WTC11 (cell line): ENCODE measurements at regions not wholly inside any gene's neighbourhood (a gene's known extent, or its start where the extent isn't known, plus 50 kb on each side); places are given as distances from the start of the nearest gene placed in this dataset.

Experiments used
- ATAC-seq: fragments of 200-7000 bp; cut with Tn5 transposase; 2 replicates; pipeline ENCODE4 v1.10.0; 2021; ENCODE audit warnings: mild to moderate bottlenecking, moderate library complexity
- CTCF ChIA-PET: fragments of 300-600 bp; sonication (Branson Sonifier 250); formaldehyde crosslinking; loops from one replicate; lab custom pipeline; 2021; ENCODE audit warnings: antibody characterized with exemption; lab: Charles Lee
- POLR2A ChIA-PET: fragments of 350-600 bp; sonication (Branson Sonifier 250); formaldehyde crosslinking; loops from one replicate; lab custom pipeline; 2021; ENCODE audit warnings: antibody characterized with exemption; lab: Charles Lee
- DNase-seq: peaks from one replicate; pipeline ENCODE4 v3.0.0; 2021; ENCODE audit warnings: low spot score
- H3K27ac Mint-ChIP-seq: 2 replicates; pipeline ENCODE4 v1.8.0; 2021; ENCODE audit warnings: mixed read lengths
- H3K27me3 Mint-ChIP-seq: 2 replicates; pipeline ENCODE4 v1.8.0; 2021; ENCODE audit warnings: low read depth, mild to moderate bottlenecking, moderate library complexity, mixed read lengths
- H3K36me3 Mint-ChIP-seq: 2 replicates; pipeline ENCODE4 v1.8.0; 2021; ENCODE audit warnings: mixed read lengths
- H3K4me1 Mint-ChIP-seq: 2 replicates; pipeline ENCODE4 v1.8.0; 2022; ENCODE audit warnings: mixed read lengths
- H3K4me3 Mint-ChIP-seq: 2 replicates; pipeline ENCODE4 v1.8.0; 2021; ENCODE audit warnings: mild to moderate bottlenecking, moderate library complexity, mixed read lengths
- H3K9me3 Mint-ChIP-seq: 2 replicates; pipeline ENCODE4 v1.8.0; 2021; ENCODE audit warnings: mixed read lengths
- ELF4 ChIP-seq: sonication (generic); formaldehyde crosslinking; IDR thresholded peaks from 2 replicates; pipeline ENCODE4 v1.8.1; 2022; ENCODE audit warnings: low read depth, mild to moderate bottlenecking, moderate library complexity, missing genetic modification reagents
- ESRRA ChIP-seq: sonication (generic); formaldehyde crosslinking; IDR thresholded peaks from 2 replicates; pipeline ENCODE4 v1.8.1; 2022; ENCODE audit warnings: mild to moderate bottlenecking, missing genetic modification reagents, borderline replicate concordance
- ETV6 ChIP-seq: sonication (generic); formaldehyde crosslinking; IDR thresholded peaks from 2 replicates; pipeline ENCODE4 v1.8.1; 2022; ENCODE audit warnings: mild to moderate bottlenecking, missing genetic modification reagents
- MXD4 ChIP-seq: fragments of 250-450 bp; sonication (Bioruptor Pico); IDR thresholded peaks from 2 replicates; pipeline ENCODE4 v1.8.0; 2021; ENCODE audit warnings: mild to moderate bottlenecking, moderate library complexity, borderline replicate concordance
- MYBL2 ChIP-seq: sonication (generic); formaldehyde crosslinking; IDR thresholded peaks from 2 replicates; pipeline ENCODE4 v1.8.1; 2023; ENCODE audit warnings: mild to moderate bottlenecking, moderate library complexity, missing genetic modification reagents
- NR1H2 ChIP-seq: sonication (generic); formaldehyde crosslinking; IDR thresholded peaks from 2 replicates; pipeline ENCODE4 v1.9.0; 2021; ENCODE audit warnings: mild to moderate bottlenecking, moderate library complexity, missing genetic modification reagents
- RORB ChIP-seq: fragments of 250-450 bp; sonication (Bioruptor Pico); IDR thresholded peaks from 2 replicates; pipeline ENCODE4 v1.9.0; 2021; ENCODE audit warnings: mild to moderate bottlenecking
- SMAD4 ChIP-seq: sonication (generic); formaldehyde crosslinking; IDR thresholded peaks from 2 replicates; pipeline ENCODE4 v1.8.0; 2022; ENCODE audit warnings: mild to moderate bottlenecking, missing genetic modification reagents
- SOX15 ChIP-seq: fragments of 250-450 bp; sonication (Bioruptor Pico); IDR thresholded peaks from 2 replicates; pipeline ENCODE4 v1.9.0; 2021; ENCODE audit warnings: mild to moderate bottlenecking
- TEAD4 ChIP-seq: sonication (generic); formaldehyde crosslinking; IDR thresholded peaks from 2 replicates; pipeline ENCODE4 v1.8.0; 2022; ENCODE audit warnings: mild to moderate bottlenecking, missing genetic modification reagents
- TP53 ChIP-seq: sonication (generic); formaldehyde crosslinking; IDR thresholded peaks from 2 replicates; pipeline ENCODE4 v1.8.1; 2023; ENCODE audit warnings: mild to moderate bottlenecking, missing genetic modification reagents
- ZBTB21 ChIP-seq: sonication (generic); formaldehyde crosslinking; IDR thresholded peaks from 2 replicates; pipeline ENCODE4 v1.8.1; 2023; ENCODE audit warnings: mild to moderate bottlenecking, missing genetic modification reagents, borderline replicate concordance
- ZNF121 ChIP-seq: sonication (generic); formaldehyde crosslinking; IDR thresholded peaks from 2 replicates; pipeline ENCODE4 v1.8.0; 2023; ENCODE audit warnings: missing genetic modification reagents
- ZNF263 ChIP-seq: sonication (generic); formaldehyde crosslinking; IDR thresholded peaks from 2 replicates; pipeline ENCODE4 v1.8.1; 2022; ENCODE audit warnings: low read depth, mild to moderate bottlenecking, moderate library complexity, missing genetic modification reagents
- ZNF396 ChIP-seq: fragments of 250-450 bp; sonication (Bioruptor Pico); IDR thresholded peaks from 2 replicates; pipeline ENCODE4 v1.8.0; 2021; ENCODE audit warnings: mild to moderate bottlenecking, moderate library complexity, borderline replicate concordance
- TF ChIP-seq, protein P1 (sequence below): sonication (generic); formaldehyde crosslinking; IDR thresholded peaks from 2 replicates; pipeline ENCODE4 v1.8.1; 2023; ENCODE audit warnings: mild to moderate bottlenecking, missing genetic modification reagents, moderate library complexity
- TF ChIP-seq, protein P2 (sequence below): fragments of 250-450 bp; sonication (Bioruptor Pico); IDR thresholded peaks from 2 replicates; pipeline ENCODE4 v1.8.0; 2021; ENCODE audit warnings: mild to moderate bottlenecking
- TF ChIP-seq, protein P3 (sequence below): sonication (generic); formaldehyde crosslinking; IDR thresholded peaks from 2 replicates; pipeline ENCODE4 v1.8.0; 2022; ENCODE audit warnings: mild to moderate bottlenecking, missing genetic modification reagents
- TF ChIP-seq, protein P4 (sequence below): sonication (generic); formaldehyde crosslinking; IDR thresholded peaks from 2 replicates; pipeline ENCODE4 v1.8.0; 2023; ENCODE audit warnings: mild to moderate bottlenecking, missing genetic modification reagents
- TF ChIP-seq, protein P5 (sequence below): sonication (generic); formaldehyde crosslinking; IDR thresholded peaks from 2 replicates; pipeline ENCODE4 v1.8.0; 2022; ENCODE audit warnings: missing genetic modification reagents
- TF ChIP-seq, protein P6 (sequence below): sonication (generic); formaldehyde crosslinking; IDR thresholded peaks from 2 replicates; pipeline ENCODE4 v1.8.1; 2023; ENCODE audit warnings: mild to moderate bottlenecking, missing genetic modification reagents, moderate library complexity

DNA sequence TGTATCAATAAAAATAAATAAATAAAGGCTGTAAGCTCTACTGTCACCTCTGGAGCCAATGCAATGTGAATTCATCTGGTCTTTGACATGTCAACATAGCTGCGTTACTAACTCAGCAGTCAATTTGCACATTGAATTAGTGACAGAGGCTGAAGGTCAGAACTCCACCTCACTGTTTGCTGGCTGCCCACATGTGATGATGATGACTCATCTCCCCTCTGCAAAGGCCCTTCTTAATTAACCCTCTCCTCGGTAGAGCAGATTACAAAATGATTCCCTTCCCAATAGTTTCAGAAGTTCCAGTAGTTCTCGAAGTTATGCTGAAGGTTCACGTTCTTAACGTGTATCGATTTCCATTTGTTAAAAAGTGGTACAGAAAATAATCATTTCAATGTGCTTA, 1626.0 kb upstream of the TENM3 start:
- TF ChIP-seq, protein P1, sequence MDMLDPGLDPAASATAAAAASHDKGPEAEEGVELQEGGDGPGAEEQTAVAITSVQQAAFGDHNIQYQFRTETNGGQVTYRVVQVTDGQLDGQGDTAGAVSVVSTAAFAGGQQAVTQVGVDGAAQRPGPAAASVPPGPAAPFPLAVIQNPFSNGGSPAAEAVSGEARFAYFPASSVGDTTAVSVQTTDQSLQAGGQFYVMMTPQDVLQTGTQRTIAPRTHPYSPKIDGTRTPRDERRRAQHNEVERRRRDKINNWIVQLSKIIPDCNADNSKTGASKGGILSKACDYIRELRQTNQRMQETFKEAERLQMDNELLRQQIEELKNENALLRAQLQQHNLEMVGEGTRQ (CRISPR knock-in tag) = 0 out of 2 replicates have a peak, but pooled peaks have one; percentile 29
- TF ChIP-seq, protein P2, sequence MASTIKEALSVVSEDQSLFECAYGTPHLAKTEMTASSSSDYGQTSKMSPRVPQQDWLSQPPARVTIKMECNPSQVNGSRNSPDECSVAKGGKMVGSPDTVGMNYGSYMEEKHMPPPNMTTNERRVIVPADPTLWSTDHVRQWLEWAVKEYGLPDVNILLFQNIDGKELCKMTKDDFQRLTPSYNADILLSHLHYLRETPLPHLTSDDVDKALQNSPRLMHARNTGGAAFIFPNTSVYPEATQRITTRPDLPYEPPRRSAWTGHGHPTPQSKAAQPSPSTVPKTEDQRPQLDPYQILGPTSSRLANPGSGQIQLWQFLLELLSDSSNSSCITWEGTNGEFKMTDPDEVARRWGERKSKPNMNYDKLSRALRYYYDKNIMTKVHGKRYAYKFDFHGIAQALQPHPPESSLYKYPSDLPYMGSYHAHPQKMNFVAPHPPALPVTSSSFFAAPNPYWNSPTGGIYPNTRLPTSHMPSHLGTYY (CRISPR knock-in tag) = no peak
- TF ChIP-seq ESRRA (CRISPR knock-in tag) (no peak), NR1H2 (CRISPR knock-in tag) (no peak)

DNA sequence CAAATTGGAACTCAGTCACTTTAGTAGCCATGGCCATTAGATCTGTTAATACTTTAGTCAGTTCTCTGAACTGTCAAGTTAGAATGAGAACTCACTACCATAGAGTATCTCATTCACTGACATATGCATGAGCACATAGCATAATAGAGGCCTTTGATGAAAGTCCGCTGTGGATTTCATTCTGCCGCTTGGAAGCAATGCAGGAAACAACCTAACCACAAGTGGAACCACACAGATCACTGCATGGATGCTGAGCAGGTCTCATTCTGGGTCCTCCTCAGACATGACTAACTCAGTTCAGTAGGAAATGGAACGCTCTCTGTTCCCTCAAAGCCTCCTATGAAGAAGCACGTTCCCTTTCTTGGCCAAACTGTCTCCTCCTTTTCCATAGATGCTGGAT, 1624.8 kb upstream of the TENM3 start:
- DNase-seq (no peak), ATAC-seq (no peak)
- peaks cover 13% of the 10 kb centered on the region for H3K4me1 Mint-ChIP-seq
- H3K36me3 Mint-ChIP-seq = no peaks in the 10 kb centered on the region
- H3K27ac Mint-ChIP-seq = no peak overlapping the region
- peaks cover 3% of the 10 kb centered on the region; the same call in 1 of the 2 replicates for H3K9me3 Mint-ChIP-seq
- H3K27me3 Mint-ChIP-seq = no peaks in the 10 kb centered on the region
- POLR2A ChIA-PET = no interaction called here
- no peak for TF ChIP-seq ETV6 (CRISPR knock-in tag)
- no peak for TF ChIP-seq MXD4 (CRISPR knock-in tag)
- TF ChIP-seq ZBTB21 (CRISPR knock-in tag) = no peak
- no peak for TF ChIP-seq ZNF121 (CRISPR knock-in tag)
- TF ChIP-seq, protein P3, sequence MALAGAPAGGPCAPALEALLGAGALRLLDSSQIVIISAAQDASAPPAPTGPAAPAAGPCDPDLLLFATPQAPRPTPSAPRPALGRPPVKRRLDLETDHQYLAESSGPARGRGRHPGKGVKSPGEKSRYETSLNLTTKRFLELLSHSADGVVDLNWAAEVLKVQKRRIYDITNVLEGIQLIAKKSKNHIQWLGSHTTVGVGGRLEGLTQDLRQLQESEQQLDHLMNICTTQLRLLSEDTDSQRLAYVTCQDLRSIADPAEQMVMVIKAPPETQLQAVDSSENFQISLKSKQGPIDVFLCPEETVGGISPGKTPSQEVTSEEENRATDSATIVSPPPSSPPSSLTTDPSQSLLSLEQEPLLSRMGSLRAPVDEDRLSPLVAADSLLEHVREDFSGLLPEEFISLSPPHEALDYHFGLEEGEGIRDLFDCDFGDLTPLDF (CRISPR knock-in tag) = no peak
- no peak for TF ChIP-seq TP53 (CRISPR knock-in tag)
- TF ChIP-seq, protein P4, sequence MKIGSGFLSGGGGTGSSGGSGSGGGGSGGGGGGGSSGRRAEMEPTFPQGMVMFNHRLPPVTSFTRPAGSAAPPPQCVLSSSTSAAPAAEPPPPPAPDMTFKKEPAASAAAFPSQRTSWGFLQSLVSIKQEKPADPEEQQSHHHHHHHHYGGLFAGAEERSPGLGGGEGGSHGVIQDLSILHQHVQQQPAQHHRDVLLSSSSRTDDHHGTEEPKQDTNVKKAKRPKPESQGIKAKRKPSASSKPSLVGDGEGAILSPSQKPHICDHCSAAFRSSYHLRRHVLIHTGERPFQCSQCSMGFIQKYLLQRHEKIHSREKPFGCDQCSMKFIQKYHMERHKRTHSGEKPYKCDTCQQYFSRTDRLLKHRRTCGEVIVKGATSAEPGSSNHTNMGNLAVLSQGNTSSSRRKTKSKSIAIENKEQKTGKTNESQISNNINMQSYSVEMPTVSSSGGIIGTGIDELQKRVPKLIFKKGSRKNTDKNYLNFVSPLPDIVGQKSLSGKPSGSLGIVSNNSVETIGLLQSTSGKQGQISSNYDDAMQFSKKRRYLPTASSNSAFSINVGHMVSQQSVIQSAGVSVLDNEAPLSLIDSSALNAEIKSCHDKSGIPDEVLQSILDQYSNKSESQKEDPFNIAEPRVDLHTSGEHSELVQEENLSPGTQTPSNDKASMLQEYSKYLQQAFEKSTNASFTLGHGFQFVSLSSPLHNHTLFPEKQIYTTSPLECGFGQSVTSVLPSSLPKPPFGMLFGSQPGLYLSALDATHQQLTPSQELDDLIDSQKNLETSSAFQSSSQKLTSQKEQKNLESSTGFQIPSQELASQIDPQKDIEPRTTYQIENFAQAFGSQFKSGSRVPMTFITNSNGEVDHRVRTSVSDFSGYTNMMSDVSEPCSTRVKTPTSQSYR (CRISPR knock-in tag) = no peak
- TF ChIP-seq, protein P5, sequence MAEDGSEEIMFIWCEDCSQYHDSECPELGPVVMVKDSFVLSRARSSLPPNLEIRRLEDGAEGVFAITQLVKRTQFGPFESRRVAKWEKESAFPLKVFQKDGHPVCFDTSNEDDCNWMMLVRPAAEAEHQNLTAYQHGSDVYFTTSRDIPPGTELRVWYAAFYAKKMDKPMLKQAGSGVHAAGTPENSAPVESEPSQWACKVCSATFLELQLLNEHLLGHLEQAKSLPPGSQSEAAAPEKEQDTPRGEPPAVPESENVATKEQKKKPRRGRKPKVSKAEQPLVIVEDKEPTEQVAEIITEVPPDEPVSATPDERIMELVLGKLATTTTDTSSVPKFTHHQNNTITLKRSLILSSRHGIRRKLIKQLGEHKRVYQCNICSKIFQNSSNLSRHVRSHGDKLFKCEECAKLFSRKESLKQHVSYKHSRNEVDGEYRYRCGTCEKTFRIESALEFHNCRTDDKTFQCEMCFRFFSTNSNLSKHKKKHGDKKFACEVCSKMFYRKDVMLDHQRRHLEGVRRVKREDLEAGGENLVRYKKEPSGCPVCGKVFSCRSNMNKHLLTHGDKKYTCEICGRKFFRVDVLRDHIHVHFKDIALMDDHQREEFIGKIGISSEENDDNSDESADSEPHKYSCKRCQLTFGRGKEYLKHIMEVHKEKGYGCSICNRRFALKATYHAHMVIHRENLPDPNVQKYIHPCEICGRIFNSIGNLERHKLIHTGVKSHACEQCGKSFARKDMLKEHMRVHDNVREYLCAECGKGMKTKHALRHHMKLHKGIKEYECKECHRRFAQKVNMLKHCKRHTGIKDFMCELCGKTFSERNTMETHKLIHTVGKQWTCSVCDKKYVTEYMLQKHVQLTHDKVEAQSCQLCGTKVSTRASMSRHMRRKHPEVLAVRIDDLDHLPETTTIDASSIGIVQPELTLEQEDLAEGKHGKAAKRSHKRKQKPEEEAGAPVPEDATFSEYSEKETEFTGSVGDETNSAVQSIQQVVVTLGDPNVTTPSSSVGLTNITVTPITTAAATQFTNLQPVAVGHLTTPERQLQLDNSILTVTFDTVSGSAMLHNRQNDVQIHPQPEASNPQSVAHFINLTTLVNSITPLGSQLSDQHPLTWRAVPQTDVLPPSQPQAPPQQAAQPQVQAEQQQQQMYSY (CRISPR knock-in tag) = no peak
- TF ChIP-seq, protein P6, sequence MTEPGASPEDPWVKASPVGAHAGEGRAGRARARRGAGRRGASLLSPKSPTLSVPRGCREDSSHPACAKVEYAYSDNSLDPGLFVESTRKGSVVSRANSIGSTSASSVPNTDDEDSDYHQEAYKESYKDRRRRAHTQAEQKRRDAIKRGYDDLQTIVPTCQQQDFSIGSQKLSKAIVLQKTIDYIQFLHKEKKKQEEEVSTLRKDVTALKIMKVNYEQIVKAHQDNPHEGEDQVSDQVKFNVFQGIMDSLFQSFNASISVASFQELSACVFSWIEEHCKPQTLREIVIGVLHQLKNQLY (CRISPR knock-in tag) = no peak
- no peak for TF ChIP-seq RORB (CRISPR knock-in tag)
- TF ChIP-seq ELF4 (CRISPR knock-in tag) = no peak
- no peak for TF ChIP-seq ZNF396 (CRISPR knock-in tag)
- TF ChIP-seq, protein P1 (CRISPR knock-in tag) = no peak
- TF ChIP-seq TEAD4 (CRISPR knock-in tag) = no peak
- TF ChIP-seq SMAD4 = no peak
- no peak for TF ChIP-seq MYBL2
- no peak for TF ChIP-seq SOX15 (CRISPR knock-in tag)
- TF ChIP-seq ZNF263 = no peak
- H3K4me3 Mint-ChIP-seq = no peak overlapping the region
- CTCF ChIA-PET = no interaction called here

More for the DNA sequence above, 1626.0 kb upstream of the TENM3 start:
- ATAC-seq = peak; percentile 84
- no peaks in the 10 kb centered on the region for H3K36me3 Mint-ChIP-seq
- H3K9me3 Mint-ChIP-seq = peaks cover 3% of the 10 kb centered on the region; the same call in 1 of the 2 replicates
- H3K27me3 Mint-ChIP-seq = no peaks in the 10 kb centered on the region
- no peak overlapping the region for H3K27ac Mint-ChIP-seq
- ChIA-PET CTCF (no interaction called here), POLR2A (no interaction called here)
- H3K4me1 Mint-ChIP-seq = peaks cover 13% of the 10 kb centered on the region
- DNase-seq = no peak
- H3K4me3 Mint-ChIP-seq = no peak overlapping the region
